ENCODE measurements at regions not wholly inside any gene's neighbourhood (a gene's known extent, or its start where the extent isn't known, plus 50 kb on each side); places are given as distances from the start of the nearest gene placed in this dataset.
A peak's percentile ranks its signal among the peaks of the same experiment; 100 is the strongest.

GRCh38 chr6:15073883-15074465, 171.9 kb upstream of the JARID2 start:
- TF ChIP-seq CTCF (IDR thresholded peaks at IDR 0.05; ENCODE audit: partially characterized antibody, unreplicated experiment) = no peak
- Mint-ChIP-seq H3K9me3 (ENCODE audit: unreplicated experiment) (peaks cover 5% of the 10 kb centered on the region), H3K4me1 (ENCODE audit: low read depth, unreplicated experiment) (peaks cover 13% of the 10 kb centered on the region), H3K36me3 (ENCODE audit: unreplicated experiment) (no peaks in the 10 kb centered on the region), H3K4me3 (ENCODE audit: unreplicated experiment) (no peak overlapping the region), H3K27ac (ENCODE audit: unreplicated experiment) (no peak overlapping the region), H3K27me3 (ENCODE audit: unreplicated experiment) (no peaks in the 10 kb centered on the region)
- no peak for DNase-seq

- peaks cover 5% of the 10 kb centered on the region for H3K9me3 Mint-ChIP-seq (ENCODE audit: unreplicated experiment)
- no peak for DNase-seq
- H3K27me3 Mint-ChIP-seq (ENCODE audit: unreplicated experiment) = peaks cover 3% of the 10 kb centered on the region
- H3K27ac Mint-ChIP-seq (ENCODE audit: unreplicated experiment) = no peak overlapping the region
- peaks cover 15% of the 10 kb centered on the region for H3K4me1 Mint-ChIP-seq (ENCODE audit: low read depth, unreplicated experiment)
- no peaks in the 10 kb centered on the region for H3K36me3 Mint-ChIP-seq (ENCODE audit: unreplicated experiment)
- H3K4me3 Mint-ChIP-seq (ENCODE audit: unreplicated experiment) = no peak overlapping the region
- no peak for TF ChIP-seq CTCF (IDR thresholded peaks at IDR 0.05; ENCODE audit: partially characterized antibody, unreplicated experiment)
Measured at GRCh38 chr6:15074806-15075205, 171.1 kb upstream of the JARID2 start.

- TF ChIP-seq CTCF (IDR thresholded peaks at IDR 0.05; ENCODE audit: partially characterized antibody, unreplicated experiment) = no peak
Measured at GRCh38 chr6:15076565-15076964, 169.3 kb upstream of the JARID2 start.

GRCh38 chr6:15077006-15077405, 168.9 kb upstream of the JARID2 start:
- Mint-ChIP-seq H3K4me3 (ENCODE audit: unreplicated experiment) (no peak overlapping the region), H3K27me3 (ENCODE audit: unreplicated experiment) (peaks cover 3% of the 10 kb centered on the region), H3K27ac (ENCODE audit: unreplicated experiment) (no peak overlapping the region), H3K36me3 (ENCODE audit: unreplicated experiment) (no peaks in the 10 kb centered on the region), H3K9me3 (ENCODE audit: unreplicated experiment) (peaks cover 4% of the 10 kb centered on the region), H3K4me1 (ENCODE audit: low read depth, unreplicated experiment) (peaks cover 15% of the 10 kb centered on the region)
- no peak for DNase-seq
- TF ChIP-seq CTCF (IDR thresholded peaks at IDR 0.05; ENCODE audit: partially characterized antibody, unreplicated experiment) = no peak

More at GRCh38 chr6:15076565-15076964, 169.3 kb upstream of the JARID2 start:
- Mint-ChIP-seq H3K4me3 (ENCODE audit: unreplicated experiment) (peak overlapping the region; percentile 36), H3K36me3 (ENCODE audit: unreplicated experiment) (no peaks in the 10 kb centered on the region), H3K4me1 (ENCODE audit: low read depth, unreplicated experiment) (peaks cover 15% of the 10 kb centered on the region), H3K27ac (ENCODE audit: unreplicated experiment) (peak overlapping the region; percentile 62), H3K9me3 (ENCODE audit: unreplicated experiment) (peaks cover 4% of the 10 kb centered on the region), H3K27me3 (ENCODE audit: unreplicated experiment) (peaks cover 3% of the 10 kb centered on the region)
- DNase-seq = no peak

GRCh38 chr6:15077961-15078360, 167.9 kb upstream of the JARID2 start:
- no peak for DNase-seq
- peaks cover 3% of the 10 kb centered on the region for H3K27me3 Mint-ChIP-seq (ENCODE audit: unreplicated experiment)
- H3K4me3 Mint-ChIP-seq (ENCODE audit: unreplicated experiment) = no peak overlapping the region
- peaks cover 2% of the 10 kb centered on the region for H3K9me3 Mint-ChIP-seq (ENCODE audit: unreplicated experiment)
- TF ChIP-seq CTCF (IDR thresholded peaks at IDR 0.05; ENCODE audit: partially characterized antibody, unreplicated experiment) = no peak
- H3K4me1 Mint-ChIP-seq (ENCODE audit: low read depth, unreplicated experiment) = peaks cover 15% of the 10 kb centered on the region
- no peaks in the 10 kb centered on the region for H3K36me3 Mint-ChIP-seq (ENCODE audit: unreplicated experiment)
- H3K27ac Mint-ChIP-seq (ENCODE audit: unreplicated experiment) = no peak overlapping the region

All from glutamatergic neuron (in vitro differentiated cells).